Stromal cell of bone marrow (primary cell): ENCODE measurements at regions not wholly inside any gene's neighbourhood (a gene's known extent, or its start where the extent isn't known, plus 50 kb on each side); places are given as distances from the start of the nearest gene placed in this dataset.

Experiments used
- DNase-seq: peaks from one replicate; pipeline ENCODE4 v3.0.0-alpha.2; 2012; ENCODE audit warnings: low read depth

DNA sequence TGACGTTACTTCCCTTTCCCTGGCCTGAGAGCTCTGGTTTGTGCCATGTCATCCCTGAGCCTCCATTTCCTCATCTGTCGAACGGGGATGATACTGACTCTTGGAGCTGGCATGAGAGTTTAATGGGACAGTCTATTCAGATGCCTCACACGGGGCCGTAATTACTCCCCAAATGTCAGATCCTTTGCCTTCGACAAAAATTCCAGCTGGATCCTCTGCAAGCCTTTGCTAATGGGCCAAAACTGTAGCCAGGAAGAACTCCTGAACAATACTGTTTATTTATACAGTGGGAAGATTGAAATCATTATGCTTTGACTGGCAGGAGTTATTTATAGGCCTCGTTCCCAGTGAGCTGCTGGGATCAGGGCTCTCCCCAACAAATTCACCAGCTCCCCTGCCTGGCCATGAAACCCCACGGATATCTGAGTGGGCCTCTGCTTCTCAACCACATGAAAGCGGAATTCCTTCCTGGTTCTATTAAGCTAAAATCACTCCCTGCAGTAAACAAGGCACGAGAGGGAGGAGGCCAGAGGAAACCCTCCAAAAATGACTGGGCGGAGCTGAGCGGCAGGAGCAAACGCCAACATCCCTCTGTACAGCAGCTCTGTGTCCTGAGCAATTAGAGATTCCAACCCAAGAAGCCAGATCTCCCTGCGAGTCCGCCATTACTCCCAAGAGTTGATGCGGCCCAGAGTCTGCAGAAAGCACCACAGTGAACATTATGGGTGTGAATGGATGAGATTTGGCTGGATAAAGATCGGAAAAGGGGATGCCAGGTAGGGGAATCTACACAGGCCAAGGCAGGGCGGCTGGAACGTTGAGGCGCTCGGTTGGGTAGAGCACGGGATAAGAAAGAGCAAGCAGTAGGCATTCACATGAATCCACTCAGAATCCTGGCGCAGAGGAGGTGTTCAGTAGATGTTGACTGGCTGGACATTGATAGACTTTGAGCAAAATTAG, 326.1 kb downstream of the BCL11B start:
- DNase-seq, result no peak

DNA sequence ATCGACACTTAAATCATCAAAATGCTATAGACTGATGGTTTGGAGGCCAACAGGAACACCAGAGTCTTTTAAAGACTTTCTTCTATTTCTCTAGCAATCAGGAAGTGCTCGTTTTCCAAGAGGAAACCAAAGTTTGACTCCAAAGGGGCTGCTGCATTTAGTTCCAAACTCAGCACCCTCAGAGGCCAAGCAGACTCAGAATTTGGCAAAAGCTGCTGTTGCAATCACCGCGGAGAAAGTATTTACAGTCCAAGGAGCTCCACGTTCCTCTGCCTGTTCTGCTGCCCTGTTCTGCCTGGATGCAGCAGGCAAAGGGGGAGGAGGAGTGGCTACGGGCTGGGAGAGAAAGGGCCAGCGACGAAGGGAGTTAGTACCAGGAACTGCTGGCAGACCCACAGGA, 325.1 kb downstream of the BCL11B start:
- DNase-seq, result no peak

DNA sequence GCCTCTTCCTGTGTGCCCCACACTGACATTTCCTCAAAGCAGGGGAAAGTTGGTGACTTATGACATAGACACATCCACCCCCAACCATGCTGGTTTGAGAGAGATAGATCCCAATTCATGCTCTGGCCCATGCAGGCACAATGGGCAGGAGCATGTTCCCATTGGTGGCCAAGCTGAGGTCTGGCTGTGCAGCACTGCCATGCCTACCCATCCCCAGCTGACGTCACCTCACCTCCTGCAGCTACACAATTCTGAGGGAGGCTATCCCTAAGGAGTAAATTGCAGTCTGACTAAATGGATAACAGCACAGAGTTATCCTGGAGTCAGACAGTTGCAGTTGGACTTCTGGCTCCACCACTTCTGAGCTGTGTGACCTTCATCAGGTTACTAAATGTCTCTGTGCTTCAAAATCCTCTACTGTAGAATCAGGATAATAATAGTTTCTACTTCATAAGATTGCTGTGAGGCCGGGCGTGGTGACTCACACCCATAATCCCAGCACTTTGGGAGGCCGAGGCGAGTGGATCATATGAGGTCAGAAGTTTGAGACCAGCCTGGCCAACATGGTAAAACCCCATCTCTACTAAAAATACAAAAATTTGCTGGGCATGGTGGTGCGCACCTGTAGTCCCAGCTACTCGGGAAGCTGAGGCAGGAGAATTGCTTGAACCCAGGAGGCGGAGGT, 323.9 kb downstream of the BCL11B start:
- DNase-seq, result no peak

DNA sequence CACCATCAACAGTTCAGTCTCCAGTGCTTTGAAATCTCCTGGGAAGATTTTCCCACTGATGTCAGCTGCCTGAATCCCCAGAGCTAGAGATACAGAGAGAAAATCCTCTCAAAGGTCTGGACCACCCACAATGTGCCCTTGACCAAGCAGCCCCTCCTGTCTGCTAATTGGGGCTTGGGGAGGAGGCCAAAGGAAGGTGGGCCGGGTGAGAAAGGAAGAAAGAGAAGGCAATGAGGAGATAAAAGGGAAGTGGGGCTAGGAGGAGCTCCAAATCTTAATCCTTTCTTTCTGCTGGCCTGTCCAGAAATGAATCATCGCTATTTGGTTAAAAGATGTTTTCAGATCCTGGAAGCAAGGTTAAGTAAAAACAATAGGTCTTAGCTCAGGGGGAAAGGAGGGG, 322.9 kb downstream of the BCL11B start:
- DNase-seq, result no peak

DNA sequence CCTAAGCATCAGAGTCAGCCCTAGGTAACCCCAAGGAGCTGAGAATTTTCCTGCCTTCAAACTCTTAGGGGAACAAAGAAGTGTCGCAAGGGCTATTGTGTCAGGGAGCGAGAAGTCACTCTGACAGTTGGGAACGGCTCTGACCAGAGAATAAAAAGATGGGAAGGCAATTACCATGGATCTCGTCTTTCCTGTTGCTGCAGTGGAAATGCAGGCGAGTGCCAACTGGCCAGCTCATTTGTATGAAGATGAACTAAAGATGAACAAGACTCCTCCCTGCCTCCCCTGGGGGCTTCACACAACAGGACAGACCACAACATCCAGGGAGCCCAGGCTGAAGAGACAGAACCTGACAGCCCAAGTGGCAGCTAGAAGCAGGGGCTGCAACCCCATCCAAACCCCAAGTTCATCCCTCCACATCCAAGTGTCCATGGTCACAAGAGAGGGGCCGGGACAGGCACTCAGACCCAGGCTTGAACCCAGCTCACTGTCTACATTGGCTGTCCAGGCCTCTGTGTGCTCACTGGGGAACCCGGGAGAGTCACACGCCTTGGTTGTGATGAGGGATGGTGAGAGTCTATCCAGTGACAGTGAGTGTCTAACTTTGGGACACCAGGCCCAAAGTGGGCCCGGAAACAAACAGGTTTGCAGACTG, 322.4 kb downstream of the BCL11B start:
- DNase-seq, result no peak

DNA sequence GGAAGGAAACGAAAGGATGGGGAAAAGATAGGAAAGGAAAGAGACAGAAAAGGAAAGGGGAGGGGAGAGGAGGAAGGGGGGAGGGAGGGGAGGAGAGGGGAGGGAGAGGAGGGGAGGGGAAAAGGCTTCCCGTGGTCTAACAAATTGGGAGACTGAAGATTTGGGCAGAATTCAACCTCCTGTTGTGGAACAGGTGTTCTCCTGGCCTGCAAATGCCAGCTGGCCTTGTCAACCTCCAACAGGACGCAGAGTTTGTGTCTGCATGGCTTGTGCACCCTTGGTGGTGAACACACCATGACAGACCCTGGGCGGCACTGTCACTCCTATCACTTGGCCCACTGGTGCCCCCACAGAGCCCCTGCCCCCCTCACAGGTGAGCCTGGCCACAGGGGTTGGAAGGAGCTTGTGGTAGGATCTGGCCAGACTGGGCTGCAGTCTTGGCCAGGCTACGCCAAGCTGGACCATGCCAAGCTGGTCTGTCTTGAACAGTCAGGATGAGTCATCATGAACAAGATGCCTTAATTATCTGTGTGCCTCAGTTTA, 321.6 kb downstream of the BCL11B start:
- no peak for DNase-seq

DNA sequence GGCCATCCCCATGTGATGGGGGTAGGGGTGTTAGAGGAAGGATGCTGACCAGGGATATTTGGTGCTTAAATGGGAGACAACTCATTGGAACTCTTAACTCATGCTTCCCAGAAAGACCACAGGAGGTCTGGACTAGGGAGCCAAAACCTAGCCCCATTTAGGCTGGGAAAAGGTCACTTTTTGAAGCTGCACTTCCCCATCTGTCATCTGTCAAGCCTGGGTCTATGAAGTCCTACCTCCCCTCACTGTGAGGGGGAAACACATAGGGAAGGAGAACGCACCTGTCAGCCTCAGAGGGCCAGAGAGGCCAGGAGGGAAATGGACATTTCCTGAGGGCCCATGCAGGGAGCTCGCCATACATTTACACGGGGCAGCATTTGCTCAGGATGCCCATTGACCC, 321.0 kb downstream of the BCL11B start:
- DNase-seq, result no peak

DNA sequence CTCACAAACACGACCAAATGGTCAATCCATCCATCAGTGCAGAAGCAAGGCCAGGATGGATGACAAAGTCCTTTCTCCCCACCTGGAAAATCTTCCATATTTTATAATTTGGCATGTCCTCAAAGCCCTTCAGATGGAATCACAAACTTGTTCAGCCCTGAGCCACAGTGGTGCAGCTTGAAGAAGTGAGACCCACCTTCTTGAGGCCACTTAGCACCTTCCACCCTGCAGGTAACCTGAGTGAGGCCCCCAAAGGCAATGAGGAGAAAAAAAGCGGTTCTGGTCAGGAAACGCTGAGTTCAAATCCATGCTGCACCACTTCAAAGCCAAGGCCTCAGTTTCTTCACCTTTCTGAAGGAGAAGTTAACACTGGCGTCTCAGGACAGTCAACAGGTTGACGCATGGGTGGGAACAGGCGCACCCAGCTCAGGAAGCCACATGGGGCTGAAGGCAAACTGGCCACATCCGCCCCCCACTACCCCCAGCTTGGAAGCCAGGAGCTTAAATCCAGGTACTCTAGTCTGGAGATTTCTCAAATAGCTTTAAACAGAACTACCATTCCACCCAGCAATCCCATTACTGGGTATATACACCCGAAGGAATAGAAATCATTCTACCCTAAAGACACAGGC, 320.4 kb downstream of the BCL11B start:
- no peak for DNase-seq

DNA sequence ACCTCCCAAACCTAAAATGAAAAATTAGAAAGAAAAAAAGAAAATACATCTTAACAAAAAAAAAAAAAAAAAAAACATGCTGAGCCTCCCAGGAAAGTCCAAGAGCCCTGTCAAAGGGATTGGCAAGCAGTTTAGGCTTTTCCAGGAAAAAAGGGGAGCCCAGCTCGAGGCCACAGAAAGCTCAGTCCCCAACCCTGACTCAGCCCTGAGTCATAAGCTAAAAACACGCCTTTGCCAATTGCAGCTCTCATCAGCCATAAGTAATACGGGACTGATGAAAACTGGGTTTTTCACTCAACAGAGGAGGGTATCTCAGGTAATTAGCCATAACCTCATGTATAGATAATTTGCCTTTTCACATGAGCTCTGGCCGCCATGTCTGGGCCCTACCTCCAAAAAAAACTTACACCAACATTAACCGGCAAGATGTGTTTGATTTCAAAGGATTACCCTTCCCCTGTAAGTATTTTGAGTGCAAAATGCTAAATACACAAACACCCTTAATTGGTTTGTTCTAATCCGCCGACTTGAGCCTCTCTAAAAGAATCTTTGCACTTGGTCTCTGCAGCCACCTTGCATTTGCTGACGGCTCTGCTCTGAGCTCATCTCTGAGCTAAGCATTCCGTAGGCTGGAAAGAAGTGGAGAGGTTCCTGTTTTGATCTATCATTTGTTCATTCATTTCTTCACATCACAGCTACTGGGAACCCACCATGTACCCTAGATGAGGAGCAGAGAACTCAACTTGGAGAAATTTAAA, 319.2 kb downstream of the BCL11B start:
- peak; percentile 79 for DNase-seq

DNA sequence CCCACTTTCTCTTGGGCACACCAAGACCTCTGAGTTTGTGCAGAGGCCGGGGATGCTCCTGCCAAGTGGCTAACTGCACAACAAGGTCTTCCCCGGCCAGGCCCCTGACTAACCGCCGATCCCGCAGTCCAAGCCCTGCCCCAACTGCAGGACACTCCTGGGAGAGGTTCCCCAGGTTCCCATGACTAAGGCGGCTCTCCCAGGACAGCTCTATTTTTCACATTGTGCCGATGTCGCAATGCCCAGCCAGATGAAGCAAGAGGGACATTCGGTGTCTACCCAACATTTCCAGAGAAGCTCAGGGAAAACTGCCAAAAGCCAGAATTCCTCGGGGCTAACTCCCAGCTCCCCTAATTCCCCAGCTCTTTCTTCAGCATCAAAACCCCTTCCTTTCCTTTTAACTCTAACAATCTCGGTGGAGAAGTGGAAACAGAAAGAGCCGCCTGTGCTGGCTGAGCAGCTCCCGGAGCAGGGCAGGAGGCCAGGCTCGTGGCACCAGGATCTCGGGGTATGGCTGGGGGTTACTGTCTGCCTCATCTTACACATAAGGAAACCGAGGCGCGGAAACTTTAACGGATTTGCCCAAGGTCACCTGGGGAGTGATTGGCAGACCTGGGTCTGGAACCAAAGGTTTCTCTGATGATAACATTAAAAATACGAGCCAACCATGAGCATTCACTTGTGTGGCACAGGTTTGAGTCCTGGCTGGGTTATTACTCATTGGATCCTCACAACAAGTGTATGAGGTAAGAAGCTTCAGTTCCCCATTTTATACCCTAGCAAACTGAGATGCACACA, 318.2 kb downstream of the BCL11B start:
- peak; percentile 52 for DNase-seq

DNA sequence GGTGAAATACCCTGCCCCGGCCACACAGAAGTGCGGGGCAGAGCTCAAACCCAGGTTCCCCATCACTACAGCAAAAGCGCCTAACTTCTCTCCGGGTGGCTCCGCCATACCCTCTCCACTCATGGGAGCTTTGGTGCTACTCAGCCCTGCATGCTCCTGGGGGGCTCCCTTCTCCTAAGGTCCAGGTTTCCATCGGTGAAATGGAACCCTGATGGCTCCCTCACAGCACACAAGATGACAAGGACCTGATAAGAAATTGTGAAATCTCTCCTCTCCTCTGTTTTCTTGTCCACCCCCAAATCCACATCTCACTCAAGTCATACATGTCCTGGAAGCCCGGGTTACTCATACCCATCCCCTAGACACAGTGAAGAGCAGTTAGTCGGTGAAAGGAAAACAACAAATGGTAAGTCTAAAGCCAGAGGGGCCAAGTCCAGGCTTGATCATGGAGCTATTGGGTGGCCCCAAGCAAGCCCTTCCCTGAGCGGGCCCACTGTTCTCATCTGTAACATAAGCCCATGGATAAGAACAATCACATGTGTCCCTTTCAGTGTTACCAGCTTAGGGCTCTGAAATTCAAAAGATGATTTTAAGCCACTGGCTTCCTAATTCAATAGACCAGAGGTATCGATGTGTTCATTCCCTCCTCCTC, 317.5 kb downstream of the BCL11B start:
- no peak for DNase-seq

DNA sequence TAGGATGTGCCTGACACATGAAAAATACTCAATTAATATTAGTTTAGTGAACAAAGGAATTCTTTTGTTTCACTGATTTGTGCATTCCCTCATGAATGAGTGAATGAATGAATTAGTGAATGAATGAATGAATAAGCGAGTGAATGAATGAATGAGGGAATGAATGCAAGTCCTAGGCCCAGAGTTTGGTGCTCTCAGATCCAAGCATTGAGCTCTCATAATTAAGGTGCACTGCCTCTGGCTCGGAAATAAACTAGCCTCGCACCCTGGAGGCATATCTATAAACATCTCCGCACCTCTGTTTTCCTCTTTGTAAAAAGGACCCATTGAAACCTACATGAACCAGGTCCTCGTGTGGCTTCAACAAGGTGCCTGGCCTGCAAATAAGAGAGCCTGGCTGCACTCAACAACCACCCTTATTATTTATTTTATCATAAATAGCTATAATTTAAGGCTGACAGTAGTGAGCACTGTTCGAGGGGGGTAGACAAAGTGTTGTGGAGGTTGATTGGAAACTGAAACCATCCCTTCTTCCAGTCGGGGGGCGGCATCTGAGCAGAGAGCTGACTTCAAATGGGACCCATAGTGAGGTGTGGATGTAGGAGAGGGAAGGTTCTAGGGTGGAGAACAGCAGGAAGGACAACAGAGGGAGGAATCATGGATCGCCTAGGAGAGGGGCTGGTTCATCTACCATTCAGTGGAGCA, 316.8 kb downstream of the BCL11B start:
- DNase-seq, result no peak

DNA sequence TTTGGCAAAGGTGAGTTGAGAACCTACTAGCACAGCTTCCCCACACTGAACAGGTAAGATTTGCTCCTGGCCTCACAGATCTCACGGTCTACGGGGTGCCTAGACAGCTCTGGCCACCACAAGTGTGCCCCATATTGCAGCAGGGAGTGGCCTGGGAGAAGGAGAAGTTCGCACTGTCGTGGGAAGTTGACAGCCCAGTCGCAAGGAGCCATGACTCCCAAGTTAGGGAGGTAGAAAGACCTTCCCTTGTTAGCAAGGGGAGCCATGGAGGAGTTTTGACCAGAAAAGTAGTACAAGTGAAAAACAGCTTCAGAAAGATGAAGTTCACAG, 316.3 kb downstream of the BCL11B start:
- DNase-seq, result no peak

DNA sequence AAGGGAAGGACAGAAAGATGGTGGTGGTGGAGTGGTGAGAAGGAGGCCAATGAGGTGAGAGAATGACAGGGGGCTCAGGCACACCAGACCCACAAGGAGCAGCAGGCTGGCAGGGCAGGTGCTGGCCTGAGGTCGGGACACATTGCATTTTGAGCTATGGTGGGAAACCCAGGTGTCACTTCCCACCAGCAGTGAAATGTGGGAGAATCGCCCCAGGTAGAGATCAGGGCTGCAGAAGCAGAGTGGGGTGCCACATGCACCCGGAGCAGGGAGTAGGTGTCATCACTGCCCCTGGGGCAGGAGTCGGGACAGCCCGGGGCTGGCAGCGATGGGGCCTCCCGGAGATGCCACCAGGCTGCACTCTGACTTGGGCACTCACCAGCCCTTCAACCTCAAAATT, 315.8 kb downstream of the BCL11B start:
- DNase-seq, result no peak

DNA sequence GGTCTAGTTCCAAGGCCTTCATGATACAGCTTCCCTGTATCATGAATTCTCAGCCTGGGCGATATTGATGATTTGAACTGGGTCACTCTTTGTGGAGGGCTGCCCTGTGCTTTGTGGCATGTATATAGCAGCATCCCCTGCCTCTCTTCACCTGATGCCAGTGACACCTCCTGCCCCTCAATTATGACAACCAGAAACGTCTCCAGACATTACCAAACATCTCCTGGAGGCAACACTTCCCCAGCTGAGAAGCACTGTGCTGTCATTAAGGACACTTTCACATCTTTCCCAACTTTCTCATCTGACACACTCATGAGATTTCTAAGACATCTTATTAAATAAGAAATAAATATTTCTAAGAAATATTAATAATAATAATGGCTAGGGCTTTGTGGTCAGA, 315.3 kb downstream of the BCL11B start:
- DNase-seq, result no peak

DNA sequence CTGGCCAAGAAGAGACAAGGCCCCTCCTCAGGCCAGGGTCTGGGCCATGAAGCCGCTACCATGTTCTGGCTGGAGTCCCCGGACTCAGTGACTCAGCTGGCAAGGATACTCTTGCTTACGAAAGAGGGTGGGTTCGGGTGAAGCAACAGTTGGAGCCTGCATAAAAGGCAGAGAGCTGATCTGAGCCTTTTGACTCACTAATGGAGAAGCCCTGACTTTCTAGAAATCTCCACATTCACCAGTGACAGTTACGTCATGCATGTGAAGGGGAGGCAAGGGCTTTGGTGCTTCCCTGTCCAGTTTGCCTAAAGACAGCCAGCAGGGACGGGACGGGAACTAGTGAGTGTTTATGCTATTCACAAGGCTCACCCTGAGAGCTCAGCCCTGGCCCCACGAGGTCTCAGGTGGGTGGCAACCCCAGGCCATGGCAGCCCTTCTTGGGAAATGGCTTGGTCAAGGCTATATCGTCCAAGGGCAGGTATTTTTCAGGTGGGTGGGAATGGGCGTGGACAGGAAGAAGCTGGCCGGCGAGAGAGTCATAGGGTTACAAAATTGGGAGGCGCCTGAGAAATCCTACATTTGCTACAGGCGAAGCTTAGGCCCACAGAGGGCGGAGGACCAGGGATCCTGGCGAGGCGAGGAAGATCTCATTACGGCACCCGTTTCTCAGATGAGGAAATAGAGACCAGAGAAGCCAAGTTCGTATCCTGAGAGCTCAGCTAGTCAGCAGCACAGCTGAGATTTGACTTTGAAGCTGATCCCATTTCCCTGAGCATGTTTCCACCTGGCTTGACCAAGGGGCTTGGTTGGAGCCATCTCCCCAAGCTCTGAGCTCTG, 314.6 kb downstream of the BCL11B start:
- peak; percentile 82 for DNase-seq

DNA sequence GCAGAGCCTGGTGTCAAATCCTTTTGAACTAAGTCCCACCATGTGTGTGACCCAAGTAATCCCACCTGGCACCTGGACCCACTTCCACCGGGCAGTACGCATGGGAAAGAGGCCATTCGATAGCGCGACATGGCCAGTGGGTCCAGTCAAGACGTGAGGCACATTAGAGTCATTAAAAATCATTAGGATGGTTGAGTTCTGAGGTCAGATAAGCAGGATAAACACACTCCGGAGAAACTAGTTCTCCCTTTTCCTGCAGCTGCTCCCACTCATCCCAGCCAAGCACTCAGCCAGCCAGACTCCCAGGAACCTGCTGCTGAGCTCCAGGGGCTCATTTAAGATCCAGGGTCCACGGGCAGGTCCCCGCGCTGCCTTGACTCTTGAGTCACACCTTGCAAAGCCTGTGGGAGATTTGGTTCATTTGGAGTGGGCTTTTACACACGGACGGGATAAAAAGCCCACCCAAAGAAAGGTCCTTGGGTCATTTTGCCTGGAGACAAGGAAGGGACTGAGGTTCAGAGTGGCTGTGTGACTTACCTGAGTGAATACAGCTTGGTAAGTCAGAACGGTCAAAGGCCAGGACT, 313.9 kb downstream of the BCL11B start:
- DNase-seq, result no peak

DNA sequence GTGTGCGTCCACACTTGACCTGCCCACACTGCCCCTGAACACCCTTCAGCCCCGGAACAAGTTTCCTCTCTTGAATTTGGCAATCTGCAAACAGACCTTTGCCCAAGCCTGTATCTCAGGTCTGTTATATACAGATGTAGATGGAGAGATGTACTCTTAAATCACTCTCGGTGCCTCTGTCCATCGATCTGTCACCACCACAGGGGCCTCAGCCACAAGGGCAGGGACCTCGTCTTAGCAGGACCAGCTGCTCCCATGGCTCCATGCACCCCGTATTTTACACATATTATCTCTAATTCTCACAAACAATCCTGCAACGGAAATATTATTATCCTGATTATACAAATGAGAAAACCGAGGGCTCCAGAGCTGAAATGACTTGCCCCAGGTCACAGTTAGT, 313.4 kb downstream of the BCL11B start:
- DNase-seq, result no peak
